Neural cell (in vitro differentiated cells): ENCODE measurements at regions not wholly inside any gene's neighbourhood (a gene's known extent, or its start where the extent isn't known, plus 50 kb on each side); places are given as distances from the start of the nearest gene placed in this dataset.

Experiments used
- H2AFZ ChIP-seq: fragments of 200-600, 300-800 bp; sonication (generic), shearing (Covaris generic); 2 replicates; pipeline ENCODE4 v1.6.0; 2014; ENCODE audit warnings: low read depth, mild to moderate bottlenecking, antibody characterized with exemption, low read length, moderate library complexity
- H3F3A ChIP-seq: fragments of 200-600 bp; shearing (Covaris generic); 2 replicates; pipeline ENCODE4 v1.6.1; 2016; ENCODE audit warnings: mild to moderate bottlenecking, moderate library complexity, mixed read lengths, antibody characterized with exemption, low read length; ENCODE audit not compliant: insufficient read depth, poor library complexity, severe bottlenecking
- H3K27ac ChIP-seq: fragments of 200-600, 300-800 bp; sonication (generic), shearing (Covaris generic); 2 replicates; pipeline ENCODE4 v1.5.1; 2014; ENCODE audit warnings: mild to moderate bottlenecking, low read length, moderate library complexity
- H3K27me3 ChIP-seq: fragments of 300-800, 200-600 bp; sonication (generic), shearing (Covaris generic); 2 replicates; pipeline ENCODE4 v1.6.0; 2014; ENCODE audit warnings: mild to moderate bottlenecking, low read depth, low read length, moderate library complexity; ENCODE audit not compliant: insufficient read depth
- H3K36me3 ChIP-seq: fragments of 300-800, 200-600 bp; sonication (generic), shearing (Covaris generic); 2 replicates; pipeline ENCODE4 v1.5.1; 2014; ENCODE audit warnings: mild to moderate bottlenecking, antibody characterized with exemption, low read length, moderate library complexity; ENCODE audit not compliant: insufficient read depth
- H3K4me2 ChIP-seq: fragments of 300-800, 200-600 bp; sonication (generic), shearing (Covaris generic); 2 replicates; pipeline ENCODE4 v1.6.0; 2014; ENCODE audit warnings: mild to moderate bottlenecking, low read length
- H3K4me3 ChIP-seq: fragments of 300-800, 200-600 bp; sonication (generic), shearing (Covaris generic); 2 replicates; pipeline ENCODE4 v1.5.1; 2014; ENCODE audit warnings: mild to moderate bottlenecking, low read length, moderate library complexity
- H3K79me2 ChIP-seq: fragments of 200-600 bp; shearing (Covaris generic); replicated peaks from 2 replicates; pipeline ENCODE4 v1.6.0; 2014; ENCODE audit warnings: mild to moderate bottlenecking, low read length, moderate library complexity; ENCODE audit not compliant: insufficient read depth
- H3K9ac ChIP-seq: fragments of 300-800, 200-600 bp; sonication (generic), shearing (Covaris generic); 2 replicates; pipeline ENCODE4 v1.6.1; 2016; ENCODE audit warnings: mild to moderate bottlenecking, low read length, mixed read lengths
- H3K9me2 ChIP-seq: fragments of 200-600 bp; shearing (Covaris generic); 2 replicates; pipeline ENCODE4 v1.6.1; 2016; ENCODE audit warnings: mild to moderate bottlenecking, low read length, mixed read lengths; ENCODE audit not compliant: insufficient read depth
- H3K9me3 ChIP-seq: fragments of 200-600, 300-800 bp; sonication (generic), shearing (Covaris generic); 2 replicates; pipeline ENCODE4 v1.6.1; 2016; ENCODE audit warnings: mild to moderate bottlenecking, mixed run types, low read length, moderate library complexity, mixed read lengths
- H4K20me1 ChIP-seq: fragments of 200-600 bp; shearing (Covaris generic); 2 replicates; pipeline ENCODE4 v1.6.1; 2016; ENCODE audit warnings: mild to moderate bottlenecking, mixed run types; ENCODE audit not compliant: insufficient read depth
- EP300 ChIP-seq: fragments of 450-650 bp; conservative IDR thresholded peaks from 2 replicates; pipeline ENCODE4 v1.6.1; 2014; ENCODE audit warnings: antibody characterized with exemption, mild to moderate bottlenecking, moderate library complexity; ENCODE audit not compliant: poor library complexity, severe bottlenecking
- EZH2 ChIP-seq: fragments of 200-600, 300-800 bp; shearing (Covaris generic), sonication (generic); IDR thresholded peaks from 2 replicates; pipeline ENCODE4 v1.6.1; 2014; ENCODE audit warnings: antibody characterized with exemption, low read length, borderline replicate concordance, mild to moderate bottlenecking; ENCODE audit not compliant: insufficient read depth, poor library complexity, severe bottlenecking
- MXI1 ChIP-seq: fragments of 450-650 bp; conservative IDR thresholded peaks from 2 replicates; pipeline ENCODE4 v1.6.1; 2014; ENCODE audit warnings: antibody characterized with exemption, mild to moderate bottlenecking; ENCODE audit not compliant: poor library complexity, severe bottlenecking
- POLR2AphosphoS5 ChIP-seq: IDR thresholded peaks from 2 replicates; pipeline ENCODE4 v1.6.1; 2012
- RAD21 ChIP-seq: fragments of 450-650 bp; conservative IDR thresholded peaks from 2 replicates; pipeline ENCODE4 v1.6.1; 2014; ENCODE audit warnings: antibody characterized with exemption, mild to moderate bottlenecking, moderate library complexity
- SMC3 ChIP-seq: fragments of 450-650 bp; conservative IDR thresholded peaks from 2 replicates; pipeline ENCODE4 v1.6.1; 2014; ENCODE audit warnings: antibody characterized with exemption, mild to moderate bottlenecking, moderate library complexity; ENCODE audit not compliant: poor library complexity
- TAF1 ChIP-seq: IDR thresholded peaks from 2 replicates; pipeline ENCODE4 v1.6.1; 2012; ENCODE audit warnings: low read depth
- TF ChIP-seq, protein P1 (sequence below): IDR thresholded peaks from 2 replicates; pipeline ENCODE4 v1.6.1; 2012; ENCODE audit warnings: borderline replicate concordance
- TF ChIP-seq, protein P2 (sequence below): fragments of 450-650 bp; IDR thresholded peaks from 2 replicates; pipeline ENCODE4 v1.5.1; 2014; ENCODE audit warnings: antibody characterized with exemption, mild to moderate bottlenecking, moderate library complexity; ENCODE audit not compliant: poor library complexity, severe bottlenecking

DNA sequence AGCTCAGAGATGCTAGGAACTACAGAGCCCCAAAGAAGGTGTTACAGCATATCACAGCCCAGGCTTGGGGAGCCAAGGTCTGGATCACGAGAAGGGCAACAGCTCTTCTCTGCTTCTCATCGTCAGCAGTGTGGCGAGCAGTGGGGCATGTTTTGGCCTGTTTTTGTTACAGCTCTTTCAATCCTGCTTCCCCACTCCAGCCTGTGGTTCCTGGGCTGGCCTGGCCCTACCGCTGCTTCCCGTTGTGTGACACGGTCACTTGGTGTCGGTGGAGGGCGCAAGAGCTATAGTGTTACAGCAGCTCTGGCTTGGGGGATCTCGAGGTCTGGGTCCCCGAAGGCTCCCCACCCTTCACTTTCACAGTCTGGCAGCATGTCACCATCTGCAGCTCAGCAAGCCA is 870.2 kb downstream of the CBLN2 start:
- Histone ChIP-seq H3K27ac (no peak overlapping the region), H3K4me2 (no peak overlapping the region), H3K9me2 (no peaks in the 10 kb centered on the region), H3K27me3 (no peaks in the 10 kb centered on the region), H4K20me1 (no peaks in the 10 kb centered on the region), H3K9me3 (no peaks in the 10 kb centered on the region), H3K4me3 (no peak overlapping the region), H2AFZ (no peak overlapping the region), H3K79me2 (no peaks in the 10 kb centered on the region), H3K36me3 (no peaks in the 10 kb centered on the region), H3F3A (no peaks in the 10 kb centered on the region), H3K9ac (no peak overlapping the region)
- TF ChIP-seq, protein P1, sequence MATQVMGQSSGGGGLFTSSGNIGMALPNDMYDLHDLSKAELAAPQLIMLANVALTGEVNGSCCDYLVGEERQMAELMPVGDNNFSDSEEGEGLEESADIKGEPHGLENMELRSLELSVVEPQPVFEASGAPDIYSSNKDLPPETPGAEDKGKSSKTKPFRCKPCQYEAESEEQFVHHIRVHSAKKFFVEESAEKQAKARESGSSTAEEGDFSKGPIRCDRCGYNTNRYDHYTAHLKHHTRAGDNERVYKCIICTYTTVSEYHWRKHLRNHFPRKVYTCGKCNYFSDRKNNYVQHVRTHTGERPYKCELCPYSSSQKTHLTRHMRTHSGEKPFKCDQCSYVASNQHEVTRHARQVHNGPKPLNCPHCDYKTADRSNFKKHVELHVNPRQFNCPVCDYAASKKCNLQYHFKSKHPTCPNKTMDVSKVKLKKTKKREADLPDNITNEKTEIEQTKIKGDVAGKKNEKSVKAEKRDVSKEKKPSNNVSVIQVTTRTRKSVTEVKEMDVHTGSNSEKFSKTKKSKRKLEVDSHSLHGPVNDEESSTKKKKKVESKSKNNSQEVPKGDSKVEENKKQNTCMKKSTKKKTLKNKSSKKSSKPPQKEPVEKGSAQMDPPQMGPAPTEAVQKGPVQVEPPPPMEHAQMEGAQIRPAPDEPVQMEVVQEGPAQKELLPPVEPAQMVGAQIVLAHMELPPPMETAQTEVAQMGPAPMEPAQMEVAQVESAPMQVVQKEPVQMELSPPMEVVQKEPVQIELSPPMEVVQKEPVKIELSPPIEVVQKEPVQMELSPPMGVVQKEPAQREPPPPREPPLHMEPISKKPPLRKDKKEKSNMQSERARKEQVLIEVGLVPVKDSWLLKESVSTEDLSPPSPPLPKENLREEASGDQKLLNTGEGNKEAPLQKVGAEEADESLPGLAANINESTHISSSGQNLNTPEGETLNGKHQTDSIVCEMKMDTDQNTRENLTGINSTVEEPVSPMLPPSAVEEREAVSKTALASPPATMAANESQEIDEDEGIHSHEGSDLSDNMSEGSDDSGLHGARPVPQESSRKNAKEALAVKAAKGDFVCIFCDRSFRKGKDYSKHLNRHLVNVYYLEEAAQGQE = no peak
- no peak for TF ChIP-seq EZH2
- no peak for TF ChIP-seq MXI1

DNA sequence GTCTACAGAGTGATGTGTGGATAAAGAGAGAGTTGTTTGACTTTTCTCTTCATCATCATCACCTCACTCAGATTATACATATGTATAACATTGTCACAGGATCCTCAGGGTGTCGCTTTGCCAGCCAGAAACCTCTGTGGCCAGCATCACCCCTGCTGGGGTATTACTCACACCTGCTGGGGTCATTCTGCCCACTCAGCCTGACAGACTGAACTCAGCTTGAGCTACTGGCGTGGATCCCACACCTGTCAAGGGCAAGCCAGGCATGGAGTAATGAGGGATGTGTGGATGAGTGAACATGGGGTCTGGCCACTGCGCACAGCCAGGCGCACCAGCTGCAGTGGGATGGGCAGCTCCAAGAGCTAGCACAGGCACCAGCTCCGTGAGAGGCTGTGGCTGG is 870.6 kb downstream of the CBLN2 start:
- TF ChIP-seq RAD21 (no peak), POLR2AphosphoS5 (no peak), EZH2 (no peak), SMC3 (no peak), MXI1 (no peak), EP300 (no peak), TAF1 (no peak)
- TF ChIP-seq, protein P2, sequence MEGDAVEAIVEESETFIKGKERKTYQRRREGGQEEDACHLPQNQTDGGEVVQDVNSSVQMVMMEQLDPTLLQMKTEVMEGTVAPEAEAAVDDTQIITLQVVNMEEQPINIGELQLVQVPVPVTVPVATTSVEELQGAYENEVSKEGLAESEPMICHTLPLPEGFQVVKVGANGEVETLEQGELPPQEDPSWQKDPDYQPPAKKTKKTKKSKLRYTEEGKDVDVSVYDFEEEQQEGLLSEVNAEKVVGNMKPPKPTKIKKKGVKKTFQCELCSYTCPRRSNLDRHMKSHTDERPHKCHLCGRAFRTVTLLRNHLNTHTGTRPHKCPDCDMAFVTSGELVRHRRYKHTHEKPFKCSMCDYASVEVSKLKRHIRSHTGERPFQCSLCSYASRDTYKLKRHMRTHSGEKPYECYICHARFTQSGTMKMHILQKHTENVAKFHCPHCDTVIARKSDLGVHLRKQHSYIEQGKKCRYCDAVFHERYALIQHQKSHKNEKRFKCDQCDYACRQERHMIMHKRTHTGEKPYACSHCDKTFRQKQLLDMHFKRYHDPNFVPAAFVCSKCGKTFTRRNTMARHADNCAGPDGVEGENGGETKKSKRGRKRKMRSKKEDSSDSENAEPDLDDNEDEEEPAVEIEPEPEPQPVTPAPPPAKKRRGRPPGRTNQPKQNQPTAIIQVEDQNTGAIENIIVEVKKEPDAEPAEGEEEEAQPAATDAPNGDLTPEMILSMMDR = no peak
- TF ChIP-seq, protein P1 = no peak
- no peak overlapping the region for H3K9ac ChIP-seq
- H3K27me3 ChIP-seq = no peaks in the 10 kb centered on the region
- H3K79me2 ChIP-seq = no peaks in the 10 kb centered on the region
- H3F3A ChIP-seq = no peaks in the 10 kb centered on the region
- no peak overlapping the region for H2AFZ ChIP-seq
- H3K4me2 ChIP-seq = no peak overlapping the region
- H3K4me3 ChIP-seq = no peak overlapping the region
- H3K27ac ChIP-seq = no peak overlapping the region
- no peaks in the 10 kb centered on the region for H4K20me1 ChIP-seq
- H3K9me3 ChIP-seq = no peaks in the 10 kb centered on the region
- H3K9me2 ChIP-seq = no peaks in the 10 kb centered on the region
- no peaks in the 10 kb centered on the region for H3K36me3 ChIP-seq
